Tibial artery (tissue), 4 donors: ENCODE measurements at regions not wholly inside any gene's neighbourhood (a gene's known extent, or its start where the extent isn't known, plus 50 kb on each side); places are given as distances from the start of the nearest gene placed in this dataset.

ENCODE experiments used
- DNase-seq, 2 donors: peaks; one replicate each; pipeline ENCODE4 v3.0.0-alpha.2; 2019
- H3K27ac ChIP-seq, 2 donors: fragments of 200-600 bp; sonication (generic) in 1 of 2; 1 replicate in 1 of 2; 2 replicates in 1 of 2; pipeline ENCODE4 v1.5.1; 2018 to 2019; ENCODE audit warnings: mild to moderate bottlenecking in 1 of 2
- H3K27me3 ChIP-seq, 2 donors: fragments of 200-600 bp; sonication (generic) in 1 of 2; one replicate each; pipeline versions ENCODE4 v1.5.1 to v1.6.0; 2016 to 2019
- H3K36me3 ChIP-seq, 3 donors: fragments of 200-600 bp; sonication (generic) in 2 of 3; one replicate each; pipeline ENCODE4 v1.5.1; 2016 to 2019; ENCODE audit warnings: mild to moderate bottlenecking in 2 of 3
- H3K4me1 ChIP-seq, 4 donors: fragments of 200-600 bp; sonication (generic) in 2 of 4; 1 replicate in 3 of 4; 2 replicates in 1 of 4; pipeline ENCODE4 v1.5.1; 2016 to 2019
- H3K4me3 ChIP-seq, 2 donors: fragments of 200-600 bp; sonication (generic) in 1 of 2; 1 replicate in 1 of 2; 2 replicates in 1 of 2; pipeline ENCODE4 v1.5.1; 2018 to 2019; ENCODE audit warnings: mild to moderate bottlenecking in 2 of 2
- H3K9me3 ChIP-seq, 3 donors: fragments of 200-600 bp; sonication (generic) in 1 of 3; one replicate each; pipeline ENCODE4 v1.5.1; 2016 to 2019
- intact Hi-C: fragments of 100-400 bp; cut with DNase I; formaldehyde crosslinking; loops from one replicate; pipeline ENCODE4 v1.15.0; 2023; ENCODE audit warnings: low total_unique reads
- TF ChIP-seq, protein P1 (sequence below), 2 experiments: fragments of 200-600 bp in 1 of 2; fragments of 450-650 bp in 1 of 2; IDR thresholded peaks; one replicate each; pipeline ENCODE4 v1.5.1; 2017 to 2019; ENCODE audit warnings: antibody characterized with exemption in 2 of 2, mild to moderate bottlenecking in 1 of 2, moderate library complexity in 1 of 2

DNA sequence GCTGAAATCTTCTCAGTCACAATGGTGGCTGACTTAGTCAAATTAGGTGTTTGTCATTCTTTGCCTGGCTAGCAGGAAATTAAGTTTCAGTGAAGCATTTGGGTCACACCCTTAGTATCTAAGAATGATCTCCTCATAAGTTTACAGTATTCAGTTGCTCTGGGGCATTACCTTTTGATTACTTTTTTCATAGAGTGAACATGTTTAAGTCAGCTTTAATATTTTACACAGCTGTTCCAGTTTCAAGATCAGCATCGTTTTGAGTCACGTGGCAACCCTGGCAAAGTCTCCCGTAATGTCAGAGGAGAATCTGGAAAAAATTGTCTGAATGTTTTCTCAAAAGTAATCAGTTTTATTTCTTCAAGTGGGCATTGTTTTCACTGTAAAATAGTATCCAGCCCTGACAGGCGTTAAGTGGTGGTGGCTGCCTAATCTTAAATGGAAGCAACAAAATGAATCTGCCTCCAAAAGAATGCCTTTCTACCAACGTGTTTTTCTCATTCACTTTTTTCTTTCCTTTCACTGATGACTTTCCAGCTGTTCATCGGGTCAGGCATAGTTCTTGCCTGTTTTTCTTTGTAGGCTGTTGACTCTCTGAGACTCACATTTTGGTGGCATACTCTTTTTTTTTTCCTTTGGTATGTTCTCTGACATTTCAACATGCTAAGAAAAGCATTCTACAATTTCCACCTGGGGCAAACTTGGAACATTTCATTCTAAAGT lies 319.6 kb upstream of the TCF4 start:
- Histone ChIP-seq H3K4me3 (no peak overlapping the region), H3K27me3 (no peaks in the 10 kb centered on the region), H3K9me3 (no peaks in the 10 kb centered on the region), H3K27ac (no peak overlapping the region), H3K36me3 (no peaks in the 10 kb centered on the region), H3K4me1 (peaks cover 0 to 9% (median 3%) of the 10 kb centered on the region in 4 donors)
- no peak for DNase-seq
- intact Hi-C loops, result no loop called here
- TF ChIP-seq, protein P1, sequence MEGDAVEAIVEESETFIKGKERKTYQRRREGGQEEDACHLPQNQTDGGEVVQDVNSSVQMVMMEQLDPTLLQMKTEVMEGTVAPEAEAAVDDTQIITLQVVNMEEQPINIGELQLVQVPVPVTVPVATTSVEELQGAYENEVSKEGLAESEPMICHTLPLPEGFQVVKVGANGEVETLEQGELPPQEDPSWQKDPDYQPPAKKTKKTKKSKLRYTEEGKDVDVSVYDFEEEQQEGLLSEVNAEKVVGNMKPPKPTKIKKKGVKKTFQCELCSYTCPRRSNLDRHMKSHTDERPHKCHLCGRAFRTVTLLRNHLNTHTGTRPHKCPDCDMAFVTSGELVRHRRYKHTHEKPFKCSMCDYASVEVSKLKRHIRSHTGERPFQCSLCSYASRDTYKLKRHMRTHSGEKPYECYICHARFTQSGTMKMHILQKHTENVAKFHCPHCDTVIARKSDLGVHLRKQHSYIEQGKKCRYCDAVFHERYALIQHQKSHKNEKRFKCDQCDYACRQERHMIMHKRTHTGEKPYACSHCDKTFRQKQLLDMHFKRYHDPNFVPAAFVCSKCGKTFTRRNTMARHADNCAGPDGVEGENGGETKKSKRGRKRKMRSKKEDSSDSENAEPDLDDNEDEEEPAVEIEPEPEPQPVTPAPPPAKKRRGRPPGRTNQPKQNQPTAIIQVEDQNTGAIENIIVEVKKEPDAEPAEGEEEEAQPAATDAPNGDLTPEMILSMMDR (IDR thresholded peaks at IDR 0.05), result no peak

DNA sequence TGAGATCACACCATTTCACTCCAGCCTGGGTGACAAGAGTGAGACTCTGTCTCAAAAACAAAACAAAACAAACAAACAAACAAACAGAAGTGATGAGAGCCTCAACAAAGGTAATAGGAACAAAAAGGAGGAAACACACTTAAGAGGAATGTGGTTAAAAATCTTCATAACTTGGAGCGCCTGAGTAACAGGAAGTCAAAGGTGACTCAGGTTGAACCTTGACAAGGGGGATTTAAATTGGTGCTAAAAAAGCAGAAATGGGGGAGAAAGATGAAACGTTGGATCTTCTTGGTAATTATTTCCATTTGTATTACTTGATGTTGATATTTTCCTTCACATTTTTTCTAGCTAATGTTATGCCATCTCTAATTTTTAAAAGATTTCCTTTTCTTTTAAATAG lies 318.5 kb upstream of the TCF4 start:
- Histone ChIP-seq H3K4me1 (peaks cover 0 to 9% (median 3%) of the 10 kb centered on the region in 4 donors), H3K27ac (no peak overlapping the region), H3K27me3 (no peaks in the 10 kb centered on the region), H3K4me3 (no peak overlapping the region), H3K9me3 (no peaks in the 10 kb centered on the region), H3K36me3 (no peaks in the 10 kb centered on the region)
- intact Hi-C loops, result no loop called here
- TF ChIP-seq, protein P1 (IDR thresholded peaks at IDR 0.05), result no peak
- no peak for DNase-seq

DNA sequence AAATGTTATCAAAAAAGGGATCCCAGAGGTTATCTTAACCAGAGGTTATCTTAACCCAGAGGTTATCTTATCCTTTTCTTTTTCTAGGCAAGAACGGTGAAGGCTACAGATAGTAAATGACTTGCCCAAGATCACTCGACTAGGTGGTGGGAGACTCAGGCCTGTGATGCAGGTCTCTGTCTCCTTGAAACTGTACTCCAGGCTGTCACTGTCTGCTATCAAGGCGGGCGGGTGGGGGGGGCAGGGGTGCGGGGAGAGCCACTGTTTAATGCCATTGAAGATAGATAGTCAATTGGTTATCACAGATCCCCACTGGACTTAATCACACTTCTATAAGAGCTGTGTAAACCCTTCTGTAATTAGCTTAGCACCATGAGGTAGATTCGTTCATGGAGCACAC lies 315.9 kb upstream of the TCF4 start:
- Histone ChIP-seq H3K27me3 (no peaks in the 10 kb centered on the region), H3K9me3 (no peaks in the 10 kb centered on the region), H3K4me1 (peaks cover 0 to 9% (median 3%) of the 10 kb centered on the region in 4 donors), H3K36me3 (no peaks in the 10 kb centered on the region), H3K27ac (no peak overlapping the region), H3K4me3 (no peak overlapping the region)
- DNase-seq, result no peak
- TF ChIP-seq, protein P1 (IDR thresholded peaks at IDR 0.05), result no peak
- intact Hi-C loops, result no loop called here

DNA sequence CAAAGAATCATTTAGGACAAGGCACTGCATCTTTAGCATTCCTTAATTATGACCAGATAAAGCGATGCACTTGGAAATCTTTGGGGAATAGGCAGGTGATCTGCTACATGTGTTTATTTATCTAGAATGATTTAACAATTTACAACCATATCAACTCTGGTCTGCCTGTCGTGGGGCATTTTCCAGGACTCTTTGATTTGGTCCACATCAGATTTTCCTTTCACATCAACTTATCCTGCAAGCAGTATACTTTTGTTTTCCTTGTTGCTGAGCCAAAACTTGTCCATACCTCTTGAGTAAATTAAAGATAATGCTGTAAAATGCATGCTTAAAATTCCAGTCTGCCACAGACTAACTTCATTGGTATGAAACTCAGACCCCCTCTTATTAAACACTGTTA lies 312.4 kb upstream of the TCF4 start:
- TF ChIP-seq, protein P1 (IDR thresholded peaks at IDR 0.05), result no peak
- Histone ChIP-seq H3K4me1 (no peaks in the 10 kb centered on the region), H3K27me3 (no peaks in the 10 kb centered on the region), H3K27ac (no peak overlapping the region), H3K36me3 (no peaks in the 10 kb centered on the region), H3K9me3 (no peaks in the 10 kb centered on the region), H3K4me3 (no peak overlapping the region)
- intact Hi-C loops, result no loop called here
- DNase-seq, result no peak

DNA sequence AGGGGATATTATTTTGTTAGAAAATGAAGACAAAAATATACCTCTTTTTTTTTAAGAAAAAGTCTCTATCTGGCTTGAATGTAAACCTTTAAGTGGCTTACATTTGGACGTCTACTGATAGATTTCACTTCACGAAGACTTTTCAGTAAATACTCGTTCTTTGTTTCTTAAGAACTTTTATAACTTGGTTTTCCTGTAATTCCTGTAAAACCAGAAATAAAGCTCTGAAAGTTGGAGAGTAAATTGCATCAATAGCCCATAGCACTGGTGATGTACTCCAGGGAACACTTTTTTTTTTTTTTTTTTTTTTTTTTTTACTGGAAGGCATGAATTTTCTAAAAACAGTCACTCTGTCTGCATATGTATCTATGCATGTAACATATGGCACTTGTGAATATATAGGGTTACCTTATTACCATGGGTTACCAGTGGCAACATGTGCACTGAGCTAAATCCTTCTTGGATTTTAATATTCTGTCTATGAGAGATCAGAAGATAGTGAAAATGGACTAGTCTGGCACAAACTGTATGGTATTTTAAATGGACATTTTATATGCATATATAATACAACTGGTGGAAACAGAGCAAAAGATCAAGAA lies 309.2 kb upstream of the TCF4 start:
- no peaks in the 10 kb centered on the region for H3K27me3 ChIP-seq
- intact Hi-C loops, result no loop called here
- H3K9me3 ChIP-seq, result no peaks in the 10 kb centered on the region
- no peak overlapping the region for H3K27ac ChIP-seq
- no peak overlapping the region for H3K4me3 ChIP-seq
- no peaks in the 10 kb centered on the region for H3K36me3 ChIP-seq
- H3K4me1 ChIP-seq, result no peaks in the 10 kb centered on the region
- DNase-seq, result no peak
- TF ChIP-seq, protein P1 (IDR thresholded peaks at IDR 0.05), result no peak
